ENCODE measurements at regions not wholly inside any gene's neighbourhood (a gene's known extent, or its start where the extent isn't known, plus 50 kb on each side); places are given as distances from the start of the nearest gene placed in this dataset.

GRCh38 chr7:119252962-119253361 is 1020.0 kb upstream of the KCND2 start:
- TF ChIP-seq EZH2 (IDR thresholded peaks at IDR 0.05; ENCODE audit: borderline replicate concordance, insufficient read depth, low read depth, low read length, poor library complexity, severe bottlenecking) (no peak), CTCF (IDR thresholded peaks at IDR 0.05) (no peak)
- Histone ChIP-seq H3K4me2 (replicated peaks; ENCODE audit: low read depth, low read length, poor library complexity, severe bottlenecking) (no peak overlapping the region), H3K27ac (ENCODE audit: low read length in 2 of 2) (no peak overlapping the region), H3K79me2 (ENCODE audit: control insufficient read depth, insufficient read depth, low read length) (no peaks in the 10 kb centered on the region), H3K4me3 (ENCODE audit: control extremely low read depth in 1 of 5, extremely low read depth in 1 of 5, insufficient read depth in 1 of 5, low read depth in 2 of 5, low read length in 4 of 5) (no peak overlapping the region), H3K27me3 (replicated peaks in 1 of 4; ENCODE audit: control extremely low read depth in 1 of 4, control insufficient read depth in 3 of 4, insufficient read depth in 4 of 4, low read length in 3 of 4) (no peaks in the 10 kb centered on the region), H3K4me1 (ENCODE audit: control insufficient read depth in 2 of 2, insufficient read depth in 2 of 2, low read length in 2 of 2) (no peaks in the 10 kb centered on the region), H3K9me3 (ENCODE audit: control extremely low read depth in 1 of 3, control insufficient read depth in 2 of 3, insufficient read depth in 1 of 3, low read length in 2 of 3) (no peaks in the 10 kb centered on the region), H4K20me1 (ENCODE audit: control insufficient read depth, insufficient read depth, low read length, poor library complexity, severe bottlenecking) (no peaks in the 10 kb centered on the region), H2AFZ (ENCODE audit: insufficient read depth, low read depth, low read length, poor library complexity, severe bottlenecking) (no peak overlapping the region), H3K36me3 (replicated peaks in 1 of 2; ENCODE audit: control extremely low read depth in 1 of 2, control insufficient read depth in 1 of 2, extremely low read depth in 1 of 2, insufficient read depth in 2 of 2, low read length in 1 of 2) (no peaks in the 10 kb centered on the region), H3K9ac (ENCODE audit: low read length) (no peak overlapping the region)
- DNase-seq (no peak), ATAC-seq (ENCODE audit: low read depth) (no peak)
- Mint-ChIP-seq H3K4me1 (no peaks in the 10 kb centered on the region), H3K27me3 (no peaks in the 10 kb centered on the region), H3K9me3 (ENCODE audit: insufficient read depth) (no peaks in the 10 kb centered on the region), H3K4me3 (no peak overlapping the region), H3K27ac (no peak overlapping the region)
- ChIA-PET CTCF (no interaction called here), POLR2A (no interaction called here)
- intact Hi-C loops (cut with micrococcal nuclease) = no loop called here

- no peaks in the 10 kb centered on the region for H3K9me3 Mint-ChIP-seq (ENCODE audit: insufficient read depth)
- no peak for TF ChIP-seq CTCF (IDR thresholded peaks at IDR 0.05)
- TF ChIP-seq EZH2 (IDR thresholded peaks at IDR 0.05; ENCODE audit: borderline replicate concordance, insufficient read depth, low read depth, low read length, poor library complexity, severe bottlenecking) = no peak
- no peak overlapping the region for H3K4me2 ChIP-seq (replicated peaks; ENCODE audit: low read depth, low read length, poor library complexity, severe bottlenecking)
- no peaks in the 10 kb centered on the region for H4K20me1 ChIP-seq (ENCODE audit: control insufficient read depth, insufficient read depth, low read length, poor library complexity, severe bottlenecking)
- H3K4me1 ChIP-seq (ENCODE audit: control insufficient read depth in 2 of 2, insufficient read depth in 2 of 2, low read length in 2 of 2) = no peaks in the 10 kb centered on the region
- H3K9ac ChIP-seq (ENCODE audit: low read length) = no peak overlapping the region
- DNase-seq (no peak), ATAC-seq (ENCODE audit: low read depth) (no peak)
- no peaks in the 10 kb centered on the region for H3K36me3 ChIP-seq (replicated peaks in 1 of 2; ENCODE audit: control extremely low read depth in 1 of 2, control insufficient read depth in 1 of 2, extremely low read depth in 1 of 2, insufficient read depth in 2 of 2, low read length in 1 of 2)
- H3K79me2 ChIP-seq (ENCODE audit: control insufficient read depth, insufficient read depth, low read length) = no peaks in the 10 kb centered on the region
- ChIA-PET CTCF (no interaction called here), POLR2A (no interaction called here)
- H3K4me3 Mint-ChIP-seq = no peak overlapping the region
- H3K4me3 ChIP-seq (ENCODE audit: control extremely low read depth in 1 of 5, extremely low read depth in 1 of 5, insufficient read depth in 1 of 5, low read depth in 2 of 5, low read length in 4 of 5) = no peak overlapping the region
- no peaks in the 10 kb centered on the region for H3K9me3 ChIP-seq (ENCODE audit: control extremely low read depth in 1 of 3, control insufficient read depth in 2 of 3, insufficient read depth in 1 of 3, low read length in 2 of 3)
- H2AFZ ChIP-seq (ENCODE audit: insufficient read depth, low read depth, low read length, poor library complexity, severe bottlenecking) = no peak overlapping the region
- intact Hi-C loops (cut with micrococcal nuclease) = no loop called here
- H3K27ac Mint-ChIP-seq = no peak overlapping the region
- no peaks in the 10 kb centered on the region for H3K4me1 Mint-ChIP-seq
- H3K27ac ChIP-seq (ENCODE audit: low read length in 2 of 2) = no peak overlapping the region
- no peaks in the 10 kb centered on the region for H3K27me3 Mint-ChIP-seq
- no peaks in the 10 kb centered on the region for H3K27me3 ChIP-seq (replicated peaks in 1 of 4; ENCODE audit: control extremely low read depth in 1 of 4, control insufficient read depth in 3 of 4, insufficient read depth in 4 of 4, low read length in 3 of 4)
Measured at GRCh38 chr7:119254742-119255141, 1018.2 kb upstream of the KCND2 start.
